ENCODE measurements at regions not wholly inside any gene's neighbourhood (a gene's known extent, or its start where the extent isn't known, plus 50 kb on each side); places are given as distances from the start of the nearest gene placed in this dataset.

DNA sequence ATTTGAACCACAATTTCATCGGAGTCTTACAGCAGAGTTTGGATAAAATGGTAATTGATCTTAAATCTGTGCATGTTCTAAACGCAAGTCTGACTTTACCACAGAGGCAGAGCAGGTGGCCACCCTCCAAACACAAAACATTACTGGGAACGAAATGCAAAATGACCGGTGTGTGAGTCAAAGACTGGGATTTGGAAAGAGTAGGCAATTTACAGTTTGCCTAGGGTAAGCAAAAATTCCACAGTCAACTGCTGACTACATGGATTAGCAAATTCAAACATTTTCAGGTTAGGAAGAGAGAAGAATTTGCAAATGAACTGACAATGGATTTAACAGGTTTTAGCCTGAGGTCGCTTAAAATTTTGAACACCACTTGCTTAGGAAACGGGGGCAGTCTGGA, 444.4 kb downstream of the HDGFL1 start:
- Mint-ChIP-seq H3K27ac (ENCODE audit: unreplicated experiment) (no peak overlapping the region), H3K4me3 (ENCODE audit: unreplicated experiment) (no peak overlapping the region), H3K27me3 (ENCODE audit: unreplicated experiment) (no peaks in the 10 kb centered on the region), H3K4me1 (ENCODE audit: low read depth, unreplicated experiment) (no peaks in the 10 kb centered on the region), H3K9me3 (ENCODE audit: unreplicated experiment) (peaks cover 1% of the 10 kb centered on the region), H3K36me3 (ENCODE audit: unreplicated experiment) (no peaks in the 10 kb centered on the region)
- TF ChIP-seq, protein P1, sequence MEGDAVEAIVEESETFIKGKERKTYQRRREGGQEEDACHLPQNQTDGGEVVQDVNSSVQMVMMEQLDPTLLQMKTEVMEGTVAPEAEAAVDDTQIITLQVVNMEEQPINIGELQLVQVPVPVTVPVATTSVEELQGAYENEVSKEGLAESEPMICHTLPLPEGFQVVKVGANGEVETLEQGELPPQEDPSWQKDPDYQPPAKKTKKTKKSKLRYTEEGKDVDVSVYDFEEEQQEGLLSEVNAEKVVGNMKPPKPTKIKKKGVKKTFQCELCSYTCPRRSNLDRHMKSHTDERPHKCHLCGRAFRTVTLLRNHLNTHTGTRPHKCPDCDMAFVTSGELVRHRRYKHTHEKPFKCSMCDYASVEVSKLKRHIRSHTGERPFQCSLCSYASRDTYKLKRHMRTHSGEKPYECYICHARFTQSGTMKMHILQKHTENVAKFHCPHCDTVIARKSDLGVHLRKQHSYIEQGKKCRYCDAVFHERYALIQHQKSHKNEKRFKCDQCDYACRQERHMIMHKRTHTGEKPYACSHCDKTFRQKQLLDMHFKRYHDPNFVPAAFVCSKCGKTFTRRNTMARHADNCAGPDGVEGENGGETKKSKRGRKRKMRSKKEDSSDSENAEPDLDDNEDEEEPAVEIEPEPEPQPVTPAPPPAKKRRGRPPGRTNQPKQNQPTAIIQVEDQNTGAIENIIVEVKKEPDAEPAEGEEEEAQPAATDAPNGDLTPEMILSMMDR (IDR thresholded peaks at IDR 0.05; ENCODE audit: partially characterized antibody, unreplicated experiment) = no peak
- DNase-seq = no peak

DNA sequence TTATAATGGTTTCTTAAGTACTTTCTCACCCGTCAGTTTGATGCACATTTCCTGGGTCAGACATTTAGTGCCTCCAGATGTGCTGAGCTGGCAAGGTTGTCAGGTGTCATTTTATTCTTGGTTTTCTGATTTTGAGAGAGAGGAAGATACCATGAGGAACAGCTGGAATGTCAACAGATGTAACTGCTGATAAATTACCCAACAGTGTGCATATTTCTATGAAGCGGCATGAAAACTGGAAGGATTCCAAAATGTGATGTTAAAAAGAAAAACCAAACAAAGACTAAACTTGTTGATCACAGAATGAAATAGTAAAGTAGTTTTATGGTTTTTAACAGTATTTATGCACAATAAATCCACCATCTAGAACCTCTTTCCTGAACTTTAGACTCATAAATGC, 447.3 kb downstream of the HDGFL1 start:
- no peaks in the 10 kb centered on the region for H3K4me1 Mint-ChIP-seq (ENCODE audit: low read depth, unreplicated experiment)
- no peaks in the 10 kb centered on the region for H3K36me3 Mint-ChIP-seq (ENCODE audit: unreplicated experiment)
- DNase-seq = no peak
- TF ChIP-seq, protein P1 (IDR thresholded peaks at IDR 0.05; ENCODE audit: partially characterized antibody, unreplicated experiment) = no peak
- no peaks in the 10 kb centered on the region for H3K9me3 Mint-ChIP-seq (ENCODE audit: unreplicated experiment)
- H3K27ac Mint-ChIP-seq (ENCODE audit: unreplicated experiment) = no peak overlapping the region
- no peak overlapping the region for H3K4me3 Mint-ChIP-seq (ENCODE audit: unreplicated experiment)
- no peaks in the 10 kb centered on the region for H3K27me3 Mint-ChIP-seq (ENCODE audit: unreplicated experiment)

DNA sequence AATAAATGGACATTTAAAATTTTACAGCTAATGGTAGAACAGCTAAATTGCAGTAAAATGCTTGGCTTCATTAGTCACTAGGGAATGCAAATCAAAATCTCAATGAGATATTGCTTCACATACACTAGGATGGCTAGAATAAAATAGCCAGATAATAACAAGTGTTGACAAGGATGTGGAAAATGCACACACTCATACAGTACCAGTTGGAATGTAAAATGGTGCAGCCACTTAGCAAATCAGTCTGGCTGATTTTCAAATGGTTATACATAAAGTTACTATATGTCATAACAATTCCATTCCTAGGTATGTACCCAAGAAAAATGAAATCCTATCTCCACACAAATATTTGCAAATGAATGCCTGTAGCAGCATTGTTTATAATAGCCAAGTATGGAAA, 452.1 kb downstream of the HDGFL1 start:
- TF ChIP-seq, protein P1 (IDR thresholded peaks at IDR 0.05; ENCODE audit: partially characterized antibody, unreplicated experiment) = no peak
- H3K27me3 Mint-ChIP-seq (ENCODE audit: unreplicated experiment) = no peaks in the 10 kb centered on the region
- H3K4me3 Mint-ChIP-seq (ENCODE audit: unreplicated experiment) = no peak overlapping the region
- H3K9me3 Mint-ChIP-seq (ENCODE audit: unreplicated experiment) = peaks cover 2% of the 10 kb centered on the region
- H3K36me3 Mint-ChIP-seq (ENCODE audit: unreplicated experiment) = no peaks in the 10 kb centered on the region
- H3K27ac Mint-ChIP-seq (ENCODE audit: unreplicated experiment) = no peak overlapping the region
- no peaks in the 10 kb centered on the region for H3K4me1 Mint-ChIP-seq (ENCODE audit: low read depth, unreplicated experiment)
- no peak for DNase-seq

DNA sequence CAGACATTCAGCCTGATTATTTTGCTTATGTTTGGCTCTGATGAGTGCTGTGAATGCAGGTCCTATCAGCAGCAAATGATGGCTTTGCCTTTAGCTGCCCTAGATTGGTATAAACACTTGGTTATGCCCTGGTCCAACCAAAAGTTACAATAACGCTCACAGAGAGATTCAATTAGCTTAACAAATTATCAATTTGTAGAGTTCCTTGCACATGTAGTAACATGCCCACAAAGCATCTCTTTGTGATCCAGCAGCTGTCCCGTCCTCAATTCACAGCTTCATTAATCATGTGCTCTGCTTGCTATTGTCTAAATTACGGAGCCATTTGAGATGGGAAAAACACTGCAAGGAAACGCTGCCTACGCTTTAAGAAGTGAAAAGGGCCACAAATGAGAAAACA, 457.9 kb downstream of the HDGFL1 start:
- Mint-ChIP-seq H3K27ac (ENCODE audit: unreplicated experiment) (no peak overlapping the region), H3K4me1 (ENCODE audit: low read depth, unreplicated experiment) (no peaks in the 10 kb centered on the region), H3K36me3 (ENCODE audit: unreplicated experiment) (no peaks in the 10 kb centered on the region), H3K9me3 (ENCODE audit: unreplicated experiment) (peaks cover 2% of the 10 kb centered on the region), H3K27me3 (ENCODE audit: unreplicated experiment) (no peaks in the 10 kb centered on the region), H3K4me3 (ENCODE audit: unreplicated experiment) (no peak overlapping the region)
- TF ChIP-seq, protein P1 (IDR thresholded peaks at IDR 0.05; ENCODE audit: partially characterized antibody, unreplicated experiment) = no peak
- no peak for DNase-seq

DNA sequence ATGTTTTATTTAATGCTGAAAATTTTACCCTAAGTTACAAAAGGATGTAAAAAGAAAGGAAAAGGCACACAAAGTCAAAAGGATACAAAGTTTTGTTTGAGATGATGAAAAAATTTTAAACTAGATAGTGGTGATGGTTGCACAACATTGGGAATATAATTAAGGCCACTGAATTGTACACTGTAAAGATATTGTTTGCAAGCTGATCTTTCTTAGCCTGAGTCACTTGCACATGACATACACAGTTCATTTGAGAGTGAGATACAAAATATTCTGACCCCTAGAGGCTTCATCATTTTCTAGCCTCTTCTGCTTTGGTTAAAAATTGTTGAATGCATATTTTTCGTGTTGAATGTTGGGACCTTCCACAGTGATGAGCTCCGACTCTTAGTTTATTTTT, 462.6 kb downstream of the HDGFL1 start:
- Mint-ChIP-seq H3K36me3 (ENCODE audit: unreplicated experiment) (no peaks in the 10 kb centered on the region), H3K9me3 (ENCODE audit: unreplicated experiment) (no peaks in the 10 kb centered on the region), H3K27ac (ENCODE audit: unreplicated experiment) (no peak overlapping the region), H3K27me3 (ENCODE audit: unreplicated experiment) (no peaks in the 10 kb centered on the region), H3K4me3 (ENCODE audit: unreplicated experiment) (no peak overlapping the region), H3K4me1 (ENCODE audit: low read depth, unreplicated experiment) (no peaks in the 10 kb centered on the region)
- TF ChIP-seq, protein P1 (IDR thresholded peaks at IDR 0.05; ENCODE audit: partially characterized antibody, unreplicated experiment) = no peak
- DNase-seq = no peak
